GM19467 (cell line): ENCODE measurements at regions not wholly inside any gene's neighbourhood (a gene's known extent, or its start where the extent isn't known, plus 50 kb on each side); places are given as distances from the start of the nearest gene placed in this dataset.
"Not testable (repeated sequence)": the region's sequence is repeated elsewhere in the genome, so short reads cannot be mapped to it uniquely, and the experiment has no call there.

ENCODE experiments used
- ATAC-seq: cut with Tn5 transposase; IDR thresholded peaks from one replicate; pipeline ENCODE4 v1.9.1; 2021; ENCODE audit warnings: mild to moderate bottlenecking, moderate library complexity; ENCODE audit not compliant: unreplicated experiment

- no peak for ATAC-seq
Measured at GRCh38 chr15:62218841-62219240, 53.8 kb upstream of the C2CD4B start.

- ATAC-seq: no peak
Measured at GRCh38 chr15:62219799-62220198, 54.7 kb upstream of the C2CD4B start.

- no peak for ATAC-seq
Measured at GRCh38 chr15:62223020-62223419, 57.9 kb upstream of the C2CD4B start.

DNA sequence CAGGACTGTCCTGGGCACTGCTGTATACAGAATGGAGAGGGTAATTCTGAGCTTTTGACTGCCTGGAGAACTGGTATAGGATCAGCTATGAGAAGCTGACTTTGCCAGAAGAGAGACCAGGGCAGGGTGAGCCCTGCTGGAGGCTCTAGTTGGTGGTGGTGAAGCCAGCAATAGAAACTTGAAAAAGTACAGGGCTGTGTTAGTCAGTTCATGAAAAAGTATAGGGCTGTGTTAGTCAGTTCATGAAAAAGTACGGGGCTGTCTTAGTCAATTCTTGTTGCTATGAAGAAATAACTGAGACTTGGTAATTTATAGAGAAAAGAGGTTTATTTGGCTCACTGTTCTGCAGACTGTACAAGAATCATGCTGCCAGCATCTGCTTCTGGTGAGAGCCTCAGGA, 63.5 kb upstream of the C2CD4B start:
- ATAC-seq: no peak

GRCh38 chr15:62231856-62232255, 66.8 kb upstream of the C2CD4B start:
- ATAC-seq: no peak

- ATAC-seq: no peak
Measured at GRCh38 chr15:62240121-62241096, 75.3 kb upstream of the C2CD4B start.

DNA sequence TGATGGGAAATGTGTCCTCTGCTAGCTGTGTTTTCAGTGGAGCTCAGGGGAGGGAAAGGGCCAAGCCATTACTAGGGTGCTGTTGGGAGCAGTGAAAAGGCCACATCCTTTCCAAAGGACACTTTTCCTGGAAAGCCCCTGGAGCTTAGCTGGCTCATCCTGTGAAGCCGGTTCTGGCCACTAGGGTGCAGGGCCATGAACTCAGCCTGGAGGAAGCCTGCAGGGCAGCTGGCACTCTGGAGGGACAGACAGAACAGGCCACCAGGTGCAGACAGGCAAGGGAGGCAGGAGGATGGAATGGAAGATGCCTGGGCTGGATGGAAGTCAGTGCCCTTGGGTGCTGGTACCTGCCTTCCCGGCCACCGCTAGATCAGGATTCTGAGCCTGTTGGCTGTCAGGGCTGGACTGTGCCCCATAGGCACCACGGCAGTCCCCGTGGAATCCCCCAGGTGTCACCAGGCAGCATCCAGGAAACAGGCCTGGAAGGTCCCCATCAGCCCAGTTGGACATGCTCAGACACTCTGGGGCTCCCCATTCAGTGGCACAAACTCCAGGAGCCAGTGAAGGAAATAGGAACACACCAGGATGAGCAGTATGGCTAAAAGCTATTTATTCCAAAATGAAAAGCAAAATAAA, 76.2 kb upstream of the C2CD4B start:
- ATAC-seq: no peak

DNA sequence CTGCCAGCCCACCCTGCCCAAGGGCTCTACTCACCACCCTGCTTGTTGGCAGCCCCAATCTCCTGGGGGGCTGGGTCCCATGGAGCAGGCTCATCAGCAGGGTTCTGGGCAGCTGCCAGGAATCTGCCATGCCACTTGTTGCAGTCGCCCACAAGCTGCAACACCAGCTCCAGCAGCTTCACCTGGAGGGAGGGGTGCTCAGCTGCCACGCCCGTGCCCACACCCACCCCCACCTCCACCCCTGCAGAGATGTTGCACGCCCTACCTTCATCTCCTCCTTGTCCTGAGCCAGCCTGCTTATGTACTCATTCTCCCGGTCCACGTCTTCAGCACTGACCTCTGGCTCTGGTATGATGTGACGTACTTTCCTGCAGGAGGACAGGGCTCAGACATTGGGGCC, 77.9 kb upstream of the C2CD4B start:
- ATAC-seq: no peak

- ATAC-seq: no peak
Measured at GRCh38 chr15:62244762-62245161, 79.7 kb upstream of the C2CD4B start.

GRCh38 chr15:62248277-62248984, 83.3 kb upstream of the C2CD4B start:
- ATAC-seq: no peak

DNA sequence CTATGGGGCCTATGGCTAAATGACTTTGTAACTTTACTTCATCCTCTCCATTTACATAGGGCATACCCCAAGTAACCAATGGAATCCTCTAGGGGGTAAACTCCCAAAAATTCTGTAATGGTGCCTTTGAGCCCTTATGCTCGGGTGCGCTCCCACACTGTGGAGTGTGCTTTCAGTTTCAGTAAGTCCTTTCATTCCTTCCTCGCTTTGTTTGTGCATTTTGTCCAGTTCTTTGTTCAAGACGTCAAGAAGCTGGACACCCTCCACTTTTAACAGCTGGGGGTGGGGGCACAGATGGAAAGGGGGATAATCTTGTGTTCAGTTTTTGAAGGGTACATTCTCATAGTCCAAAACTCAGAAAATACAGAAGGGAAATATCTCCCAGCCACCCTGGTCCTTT, 84.4 kb upstream of the C2CD4B start:
- ATAC-seq: no peak

- ATAC-seq: no peak
Measured at GRCh38 chr15:62250186-62250585, 85.1 kb upstream of the C2CD4B start.

DNA sequence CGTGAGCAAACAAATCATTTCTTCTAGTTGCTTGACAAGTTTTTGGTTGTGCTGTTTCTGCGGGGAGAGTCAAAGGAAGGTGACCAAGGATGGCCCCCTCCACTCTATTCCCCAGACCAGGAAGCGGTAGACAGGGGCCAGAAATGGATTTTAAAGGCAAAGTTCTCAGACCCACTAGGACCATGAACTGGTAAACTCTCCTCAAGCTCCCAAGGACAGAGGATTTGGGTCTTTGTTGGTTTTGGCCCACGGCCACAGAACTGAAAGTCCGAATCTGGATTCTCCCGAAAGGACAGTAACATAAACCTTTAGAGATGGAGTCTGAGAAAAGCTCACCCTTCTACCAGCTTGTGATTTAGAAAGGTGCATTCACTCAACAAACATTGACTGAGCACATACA, 85.9 kb upstream of the C2CD4B start:
- no peak for ATAC-seq

GRCh38 chr15:62253294-62253693, 88.2 kb upstream of the C2CD4B start:
- ATAC-seq: no peak

DNA sequence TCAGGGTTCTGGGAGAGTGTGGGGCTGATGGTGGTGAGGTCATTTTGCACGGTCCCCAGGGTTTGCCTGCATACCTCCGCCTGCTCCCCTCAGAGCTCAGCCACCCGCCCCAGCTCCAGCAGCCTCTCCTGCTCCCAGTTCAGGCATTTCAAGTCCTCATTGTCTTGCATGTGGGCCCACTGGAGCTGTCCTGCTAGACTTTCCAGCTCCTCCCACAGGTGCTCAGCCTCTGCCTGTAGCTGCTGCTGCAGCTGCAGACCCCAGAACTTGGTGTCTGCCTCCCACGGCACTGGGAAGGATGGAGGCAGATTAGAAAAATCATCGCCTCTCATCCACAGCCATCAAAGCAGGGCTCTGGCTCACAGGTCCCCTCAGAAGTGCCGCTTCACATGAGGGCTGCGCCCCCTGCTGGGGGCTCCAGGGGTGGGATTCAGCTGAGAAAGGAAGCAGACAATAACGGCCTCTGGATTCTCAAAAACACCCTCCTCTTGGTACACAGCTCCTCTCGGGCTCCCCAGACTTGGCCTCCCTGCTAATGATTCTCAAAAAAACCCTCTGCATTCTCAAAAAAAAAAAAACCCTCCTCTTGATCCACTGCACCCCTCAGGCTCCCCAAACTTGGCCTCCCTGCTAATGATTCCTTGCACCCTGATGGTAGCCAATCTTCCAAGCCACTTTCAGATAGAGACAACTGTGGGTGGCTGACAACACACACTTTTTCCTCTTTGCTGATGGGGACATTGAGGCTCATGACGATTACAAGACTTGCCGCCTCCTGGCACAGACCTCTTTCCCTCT, 89.3 kb upstream of the C2CD4B start:
- ATAC-seq: no peak

- ATAC-seq: not testable (repeated sequence)
Measured at GRCh38 chr15:62256430-62256829, 91.3 kb upstream of the C2CD4B start.

- no peak for ATAC-seq
Measured at GRCh38 chr15:62257996-62258521, 93.0 kb upstream of the C2CD4B start.

GRCh38 chr15:62262305-62262941, 97.3 kb upstream of the C2CD4B start:
- ATAC-seq: no peak

- no peak for ATAC-seq
Measured at GRCh38 chr15:62264196-62264595, 99.1 kb upstream of the C2CD4B start.

DNA sequence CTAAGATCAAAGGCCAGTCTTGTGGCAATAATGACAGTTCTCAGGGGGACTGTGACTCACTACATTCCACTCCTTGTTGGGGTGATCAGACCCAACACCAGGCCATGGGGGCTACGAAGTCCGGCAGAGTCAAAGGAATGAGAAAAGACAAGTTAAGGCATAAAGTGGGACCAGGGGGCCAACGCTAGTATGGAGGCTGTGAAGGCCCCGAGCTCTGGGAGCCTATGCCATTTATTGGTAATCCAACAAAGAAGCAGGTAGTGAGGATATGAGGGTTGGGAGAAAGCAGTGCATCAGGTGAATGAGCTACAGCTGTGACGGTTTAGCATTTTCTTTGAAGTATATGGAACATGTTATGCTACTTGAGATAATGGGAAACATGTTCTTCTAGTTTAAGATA, 104.4 kb upstream of the C2CD4B start:
- no peak for ATAC-seq
